WTC11 (cell line): ENCODE measurements at regions not wholly inside any gene's neighbourhood (a gene's known extent, or its start where the extent isn't known, plus 50 kb on each side); places are given as distances from the start of the nearest gene placed in this dataset.

Source experiments
- ATAC-seq: fragments of 200-7000 bp; cut with Tn5 transposase; 2 replicates; pipeline ENCODE4 v1.10.0; 2021; ENCODE audit warnings: mild to moderate bottlenecking, moderate library complexity
- CTCF ChIA-PET: fragments of 300-600 bp; sonication (Branson Sonifier 250); formaldehyde crosslinking; loops from one replicate; lab custom pipeline; 2021; ENCODE audit warnings: antibody characterized with exemption; lab: Charles Lee
- POLR2A ChIA-PET: fragments of 350-600 bp; sonication (Branson Sonifier 250); formaldehyde crosslinking; loops from one replicate; lab custom pipeline; 2021; ENCODE audit warnings: antibody characterized with exemption; lab: Charles Lee
- DNase-seq: peaks from one replicate; pipeline ENCODE4 v3.0.0; 2021; ENCODE audit warnings: low spot score
- H3K27ac Mint-ChIP-seq: 2 replicates; pipeline ENCODE4 v1.8.0; 2021; ENCODE audit warnings: mixed read lengths
- H3K27me3 Mint-ChIP-seq: 2 replicates; pipeline ENCODE4 v1.8.0; 2021; ENCODE audit warnings: low read depth, mild to moderate bottlenecking, moderate library complexity, mixed read lengths
- H3K36me3 Mint-ChIP-seq: 2 replicates; pipeline ENCODE4 v1.8.0; 2021; ENCODE audit warnings: mixed read lengths
- H3K4me1 Mint-ChIP-seq: 2 replicates; pipeline ENCODE4 v1.8.0; 2022; ENCODE audit warnings: mixed read lengths
- H3K4me3 Mint-ChIP-seq: 2 replicates; pipeline ENCODE4 v1.8.0; 2021; ENCODE audit warnings: mild to moderate bottlenecking, moderate library complexity, mixed read lengths
- H3K9me3 Mint-ChIP-seq: 2 replicates; pipeline ENCODE4 v1.8.0; 2021; ENCODE audit warnings: mixed read lengths
- EMX1 ChIP-seq: fragments of 250-450 bp; sonication (Bioruptor Pico); IDR thresholded peaks from 2 replicates; pipeline ENCODE4 v1.8.0; 2021; ENCODE audit warnings: mild to moderate bottlenecking
- ESRRA ChIP-seq: sonication (generic); formaldehyde crosslinking; IDR thresholded peaks from 2 replicates; pipeline ENCODE4 v1.8.1; 2022; ENCODE audit warnings: mild to moderate bottlenecking, missing genetic modification reagents, borderline replicate concordance
- GRHL2 ChIP-seq: fragments of 250-450 bp; sonication (Bioruptor Pico); IDR thresholded peaks from 2 replicates; pipeline ENCODE4 v1.8.0; 2022; ENCODE audit warnings: mild to moderate bottlenecking, moderate library complexity; ENCODE audit not compliant: insufficient replicate concordance, severe bottlenecking
- IRF2 ChIP-seq: sonication (generic); formaldehyde crosslinking; IDR thresholded peaks from 2 replicates; pipeline ENCODE4 v1.8.0; 2022; ENCODE audit warnings: low read depth, missing genetic modification reagents, borderline replicate concordance
- JUN ChIP-seq: sonication (generic); formaldehyde crosslinking; IDR thresholded peaks from 2 replicates; pipeline ENCODE4 v1.8.0; 2023; ENCODE audit warnings: mild to moderate bottlenecking, missing genetic modification reagents
- MAX ChIP-seq: sonication (generic); formaldehyde crosslinking; IDR thresholded peaks from 2 replicates; pipeline ENCODE4 v1.8.0; 2022; ENCODE audit warnings: mild to moderate bottlenecking, missing genetic modification reagents
- NFE2L1 ChIP-seq: sonication (generic); formaldehyde crosslinking; IDR thresholded peaks from 2 replicates; pipeline ENCODE4 v1.8.1; 2023; ENCODE audit warnings: missing genetic modification reagents
- SOX15 ChIP-seq: fragments of 250-450 bp; sonication (Bioruptor Pico); IDR thresholded peaks from 2 replicates; pipeline ENCODE4 v1.9.0; 2021; ENCODE audit warnings: mild to moderate bottlenecking
- SP1 ChIP-seq: sonication (generic); formaldehyde crosslinking; conservative IDR thresholded peaks from 2 replicates; pipeline ENCODE4 v1.8.1; 2022; ENCODE audit warnings: missing genetic modification reagents
- TEAD1 ChIP-seq: sonication (generic); formaldehyde crosslinking; IDR thresholded peaks from 2 replicates; pipeline ENCODE4 v1.8.0; 2022; ENCODE audit warnings: mild to moderate bottlenecking, missing genetic modification reagents
- ZBTB21 ChIP-seq: sonication (generic); formaldehyde crosslinking; IDR thresholded peaks from 2 replicates; pipeline ENCODE4 v1.8.1; 2023; ENCODE audit warnings: mild to moderate bottlenecking, missing genetic modification reagents, borderline replicate concordance
- ZNF232 ChIP-seq: sonication (generic); formaldehyde crosslinking; IDR thresholded peaks from 2 replicates; pipeline ENCODE4 v1.8.0; 2022; ENCODE audit warnings: mild to moderate bottlenecking, missing genetic modification reagents
- ZNF396 ChIP-seq: fragments of 250-450 bp; sonication (Bioruptor Pico); IDR thresholded peaks from 2 replicates; pipeline ENCODE4 v1.8.0; 2021; ENCODE audit warnings: mild to moderate bottlenecking, moderate library complexity, borderline replicate concordance
- ZNF423 ChIP-seq: fragments of 250-450 bp; sonication (Bioruptor Pico); IDR thresholded peaks from 2 replicates; pipeline ENCODE4 v2.1.2; 2022; ENCODE audit warnings: mild to moderate bottlenecking, moderate library complexity
- TF ChIP-seq, protein P1 (sequence below): sonication (generic); formaldehyde crosslinking; IDR thresholded peaks from 2 replicates; pipeline ENCODE4 v1.8.1; 2023; ENCODE audit warnings: mild to moderate bottlenecking, missing genetic modification reagents
- TF ChIP-seq, protein P2 (sequence below): sonication (generic); formaldehyde crosslinking; IDR thresholded peaks from 2 replicates; pipeline ENCODE4 v1.8.0; 2023; ENCODE audit warnings: missing genetic modification reagents, mild to moderate bottlenecking, borderline replicate concordance
- TF ChIP-seq, protein P3 (sequence below): sonication (generic); formaldehyde crosslinking; IDR thresholded peaks from 2 replicates; pipeline ENCODE4 v1.8.1; 2023; ENCODE audit warnings: mild to moderate bottlenecking, missing genetic modification reagents
- TF ChIP-seq, protein P4 (sequence below): sonication (generic); formaldehyde crosslinking; IDR thresholded peaks from 2 replicates; pipeline ENCODE4 v1.8.1; 2022; ENCODE audit warnings: low read depth, mild to moderate bottlenecking, moderate library complexity, missing genetic modification reagents, borderline replicate concordance

DNA sequence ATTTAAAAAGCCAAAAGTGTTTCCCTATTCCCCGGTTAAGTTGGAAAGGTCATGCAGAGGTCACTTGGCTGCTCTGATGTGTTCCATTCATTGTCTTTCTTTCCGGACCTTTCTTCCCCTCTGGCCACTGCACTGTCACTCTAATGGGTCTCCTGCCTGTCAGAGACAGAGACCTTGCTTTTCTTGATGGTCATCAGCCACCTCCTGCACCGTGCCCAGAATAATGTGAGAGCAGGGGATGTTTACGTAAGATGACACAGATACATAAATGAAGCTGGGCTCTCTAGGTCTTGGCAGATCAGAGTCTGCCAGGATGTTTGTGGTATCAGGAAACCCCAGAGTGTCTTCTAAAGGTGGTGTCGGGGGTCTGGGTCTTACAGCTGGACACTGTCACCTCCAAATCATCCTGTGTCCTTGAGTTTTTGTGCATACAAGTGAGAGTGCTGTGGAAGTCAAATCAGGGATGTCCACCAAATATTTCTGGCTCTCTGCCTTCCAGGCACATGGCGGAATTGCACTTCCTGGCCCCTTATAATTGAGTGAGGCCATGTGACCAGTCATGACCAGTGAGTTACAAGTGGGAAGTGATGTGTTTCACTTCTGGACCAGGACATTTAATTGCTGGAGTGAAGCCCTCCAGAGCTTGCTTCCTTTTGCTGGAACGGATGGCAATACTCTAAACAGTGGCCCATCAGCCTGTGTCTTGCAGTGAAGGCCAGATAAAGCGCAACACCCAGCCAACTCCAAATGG is 130.6 kb upstream of the ATP6AP2 start:
- ATAC-seq = no peak
- H3K27me3 Mint-ChIP-seq = no peaks in the 10 kb centered on the region
- H3K27ac Mint-ChIP-seq = no peak overlapping the region
- no peak for DNase-seq
- H3K9me3 Mint-ChIP-seq = peaks cover 12% of the 10 kb centered on the region
- peaks cover 7% of the 10 kb centered on the region for H3K36me3 Mint-ChIP-seq
- POLR2A ChIA-PET = no interaction called here
- TF ChIP-seq EMX1 (CRISPR knock-in tag) (no peak), SP1 (CRISPR knock-in tag) (no peak), ESRRA (no peak), ZNF232 (CRISPR knock-in tag) (no peak), IRF2 (CRISPR knock-in tag) (no peak), GRHL2 (CRISPR knock-in tag) (no peak), ZNF423 (CRISPR knock-in tag) (no peak), MAX (CRISPR knock-in tag) (no peak), TEAD1 (no peak), ZBTB21 (CRISPR knock-in tag) (no peak), SOX15 (CRISPR knock-in tag) (no peak), JUN (CRISPR knock-in tag) (no peak), ZNF396 (CRISPR knock-in tag) (no peak), NFE2L1 (CRISPR knock-in tag) (no peak)
- TF ChIP-seq, protein P1, sequence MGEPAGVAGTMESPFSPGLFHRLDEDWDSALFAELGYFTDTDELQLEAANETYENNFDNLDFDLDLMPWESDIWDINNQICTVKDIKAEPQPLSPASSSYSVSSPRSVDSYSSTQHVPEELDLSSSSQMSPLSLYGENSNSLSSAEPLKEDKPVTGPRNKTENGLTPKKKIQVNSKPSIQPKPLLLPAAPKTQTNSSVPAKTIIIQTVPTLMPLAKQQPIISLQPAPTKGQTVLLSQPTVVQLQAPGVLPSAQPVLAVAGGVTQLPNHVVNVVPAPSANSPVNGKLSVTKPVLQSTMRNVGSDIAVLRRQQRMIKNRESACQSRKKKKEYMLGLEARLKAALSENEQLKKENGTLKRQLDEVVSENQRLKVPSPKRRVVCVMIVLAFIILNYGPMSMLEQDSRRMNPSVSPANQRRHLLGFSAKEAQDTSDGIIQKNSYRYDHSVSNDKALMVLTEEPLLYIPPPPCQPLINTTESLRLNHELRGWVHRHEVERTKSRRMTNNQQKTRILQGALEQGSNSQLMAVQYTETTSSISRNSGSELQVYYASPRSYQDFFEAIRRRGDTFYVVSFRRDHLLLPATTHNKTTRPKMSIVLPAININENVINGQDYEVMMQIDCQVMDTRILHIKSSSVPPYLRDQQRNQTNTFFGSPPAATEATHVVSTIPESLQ (CRISPR knock-in tag) = no peak
- TF ChIP-seq, protein P2, sequence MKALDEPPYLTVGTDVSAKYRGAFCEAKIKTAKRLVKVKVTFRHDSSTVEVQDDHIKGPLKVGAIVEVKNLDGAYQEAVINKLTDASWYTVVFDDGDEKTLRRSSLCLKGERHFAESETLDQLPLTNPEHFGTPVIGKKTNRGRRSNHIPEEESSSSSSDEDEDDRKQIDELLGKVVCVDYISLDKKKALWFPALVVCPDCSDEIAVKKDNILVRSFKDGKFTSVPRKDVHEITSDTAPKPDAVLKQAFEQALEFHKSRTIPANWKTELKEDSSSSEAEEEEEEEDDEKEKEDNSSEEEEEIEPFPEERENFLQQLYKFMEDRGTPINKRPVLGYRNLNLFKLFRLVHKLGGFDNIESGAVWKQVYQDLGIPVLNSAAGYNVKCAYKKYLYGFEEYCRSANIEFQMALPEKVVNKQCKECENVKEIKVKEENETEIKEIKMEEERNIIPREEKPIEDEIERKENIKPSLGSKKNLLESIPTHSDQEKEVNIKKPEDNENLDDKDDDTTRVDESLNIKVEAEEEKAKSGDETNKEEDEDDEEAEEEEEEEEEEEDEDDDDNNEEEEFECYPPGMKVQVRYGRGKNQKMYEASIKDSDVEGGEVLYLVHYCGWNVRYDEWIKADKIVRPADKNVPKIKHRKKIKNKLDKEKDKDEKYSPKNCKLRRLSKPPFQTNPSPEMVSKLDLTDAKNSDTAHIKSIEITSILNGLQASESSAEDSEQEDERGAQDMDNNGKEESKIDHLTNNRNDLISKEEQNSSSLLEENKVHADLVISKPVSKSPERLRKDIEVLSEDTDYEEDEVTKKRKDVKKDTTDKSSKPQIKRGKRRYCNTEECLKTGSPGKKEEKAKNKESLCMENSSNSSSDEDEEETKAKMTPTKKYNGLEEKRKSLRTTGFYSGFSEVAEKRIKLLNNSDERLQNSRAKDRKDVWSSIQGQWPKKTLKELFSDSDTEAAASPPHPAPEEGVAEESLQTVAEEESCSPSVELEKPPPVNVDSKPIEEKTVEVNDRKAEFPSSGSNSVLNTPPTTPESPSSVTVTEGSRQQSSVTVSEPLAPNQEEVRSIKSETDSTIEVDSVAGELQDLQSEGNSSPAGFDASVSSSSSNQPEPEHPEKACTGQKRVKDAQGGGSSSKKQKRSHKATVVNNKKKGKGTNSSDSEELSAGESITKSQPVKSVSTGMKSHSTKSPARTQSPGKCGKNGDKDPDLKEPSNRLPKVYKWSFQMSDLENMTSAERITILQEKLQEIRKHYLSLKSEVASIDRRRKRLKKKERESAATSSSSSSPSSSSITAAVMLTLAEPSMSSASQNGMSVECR (CRISPR knock-in tag) = no peak
- TF ChIP-seq, protein P3, sequence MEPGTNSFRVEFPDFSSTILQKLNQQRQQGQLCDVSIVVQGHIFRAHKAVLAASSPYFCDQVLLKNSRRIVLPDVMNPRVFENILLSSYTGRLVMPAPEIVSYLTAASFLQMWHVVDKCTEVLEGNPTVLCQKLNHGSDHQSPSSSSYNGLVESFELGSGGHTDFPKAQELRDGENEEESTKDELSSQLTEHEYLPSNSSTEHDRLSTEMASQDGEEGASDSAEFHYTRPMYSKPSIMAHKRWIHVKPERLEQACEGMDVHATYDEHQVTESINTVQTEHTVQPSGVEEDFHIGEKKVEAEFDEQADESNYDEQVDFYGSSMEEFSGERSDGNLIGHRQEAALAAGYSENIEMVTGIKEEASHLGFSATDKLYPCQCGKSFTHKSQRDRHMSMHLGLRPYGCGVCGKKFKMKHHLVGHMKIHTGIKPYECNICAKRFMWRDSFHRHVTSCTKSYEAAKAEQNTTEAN (CRISPR knock-in tag) = no peak
- TF ChIP-seq, protein P4, sequence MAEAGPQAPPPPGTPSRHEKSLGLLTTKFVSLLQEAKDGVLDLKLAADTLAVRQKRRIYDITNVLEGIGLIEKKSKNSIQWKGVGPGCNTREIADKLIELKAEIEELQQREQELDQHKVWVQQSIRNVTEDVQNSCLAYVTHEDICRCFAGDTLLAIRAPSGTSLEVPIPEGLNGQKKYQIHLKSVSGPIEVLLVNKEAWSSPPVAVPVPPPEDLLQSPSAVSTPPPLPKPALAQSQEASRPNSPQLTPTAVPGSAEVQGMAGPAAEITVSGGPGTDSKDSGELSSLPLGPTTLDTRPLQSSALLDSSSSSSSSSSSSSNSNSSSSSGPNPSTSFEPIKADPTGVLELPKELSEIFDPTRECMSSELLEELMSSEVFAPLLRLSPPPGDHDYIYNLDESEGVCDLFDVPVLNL (CRISPR knock-in tag) = no peak
- no peak overlapping the region for H3K4me3 Mint-ChIP-seq
- H3K4me1 Mint-ChIP-seq = no peaks in the 10 kb centered on the region
- CTCF ChIA-PET = no interaction called here
